ENCODE measurements at regions not wholly inside any gene's neighbourhood (a gene's known extent, or its start where the extent isn't known, plus 50 kb on each side); places are given as distances from the start of the nearest gene placed in this dataset.

DNA sequence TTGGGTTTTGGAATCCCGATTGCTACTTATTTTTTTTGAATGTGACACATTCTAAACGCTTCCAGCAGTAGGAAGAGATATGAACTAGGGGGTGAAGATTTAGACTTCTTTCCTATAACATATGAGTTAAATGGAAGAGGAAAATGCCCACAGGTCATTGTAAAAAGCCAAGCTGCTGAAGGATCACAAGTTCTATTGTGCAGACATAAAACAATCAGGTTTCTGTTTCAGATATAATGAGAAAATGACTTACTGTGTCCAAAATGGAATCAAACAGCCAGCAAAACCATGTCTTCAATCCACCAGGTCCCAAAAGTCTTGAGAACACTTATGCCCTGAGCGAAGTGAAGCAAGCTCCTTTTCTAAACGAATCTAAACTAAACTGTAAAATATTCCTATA is 157.0 kb upstream of the SOX9 start:
- no peaks in the 10 kb centered on the region for H3K4me1 ChIP-seq
- H3K27me3 ChIP-seq: no peaks in the 10 kb centered on the region
- H3K27ac ChIP-seq: no peak overlapping the region
- intact Hi-C loops (cut with DNase I): no loop called here
- no peak overlapping the region for H3K4me3 ChIP-seq
- no peaks in the 10 kb centered on the region for H3K36me3 ChIP-seq
- DNase-seq (ENCODE audit: extremely low spot score in 2 of 2): no peak
- H3K9me3 ChIP-seq: no peaks in the 10 kb centered on the region
- TF ChIP-seq POLR2AphosphoS5 (IDR thresholded peaks at IDR 0.05; ENCODE audit: insufficient read depth in 1 of 2, low read depth in 1 of 2) (no peak), POLR2A (IDR thresholded peaks at IDR 0.05) (no peak)
- TF ChIP-seq, protein P1, sequence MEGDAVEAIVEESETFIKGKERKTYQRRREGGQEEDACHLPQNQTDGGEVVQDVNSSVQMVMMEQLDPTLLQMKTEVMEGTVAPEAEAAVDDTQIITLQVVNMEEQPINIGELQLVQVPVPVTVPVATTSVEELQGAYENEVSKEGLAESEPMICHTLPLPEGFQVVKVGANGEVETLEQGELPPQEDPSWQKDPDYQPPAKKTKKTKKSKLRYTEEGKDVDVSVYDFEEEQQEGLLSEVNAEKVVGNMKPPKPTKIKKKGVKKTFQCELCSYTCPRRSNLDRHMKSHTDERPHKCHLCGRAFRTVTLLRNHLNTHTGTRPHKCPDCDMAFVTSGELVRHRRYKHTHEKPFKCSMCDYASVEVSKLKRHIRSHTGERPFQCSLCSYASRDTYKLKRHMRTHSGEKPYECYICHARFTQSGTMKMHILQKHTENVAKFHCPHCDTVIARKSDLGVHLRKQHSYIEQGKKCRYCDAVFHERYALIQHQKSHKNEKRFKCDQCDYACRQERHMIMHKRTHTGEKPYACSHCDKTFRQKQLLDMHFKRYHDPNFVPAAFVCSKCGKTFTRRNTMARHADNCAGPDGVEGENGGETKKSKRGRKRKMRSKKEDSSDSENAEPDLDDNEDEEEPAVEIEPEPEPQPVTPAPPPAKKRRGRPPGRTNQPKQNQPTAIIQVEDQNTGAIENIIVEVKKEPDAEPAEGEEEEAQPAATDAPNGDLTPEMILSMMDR (IDR thresholded peaks at IDR 0.05): no peak

DNA sequence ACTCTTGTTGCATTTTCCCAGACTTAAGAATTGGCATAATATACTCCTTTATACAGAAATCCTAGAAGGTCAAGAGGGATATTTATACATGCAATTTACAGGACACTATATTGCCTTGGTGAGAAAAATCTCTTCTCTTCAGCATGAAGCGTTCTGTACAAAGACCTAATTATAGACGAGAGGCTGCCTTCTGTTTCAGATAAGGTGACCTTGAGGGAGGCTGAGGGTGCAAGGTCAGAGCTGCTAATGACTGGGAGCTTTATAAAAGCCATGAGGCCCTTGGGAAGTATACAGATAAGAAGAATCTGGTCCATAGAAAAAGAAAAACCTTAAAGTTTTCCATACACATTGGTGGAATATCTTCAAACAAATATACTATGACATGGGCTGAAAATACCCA is 156.3 kb upstream of the SOX9 start:
- intact Hi-C loops (cut with DNase I): no loop called here
- no peak overlapping the region for H3K27ac ChIP-seq
- no peak for DNase-seq (ENCODE audit: extremely low spot score in 2 of 2)
- no peaks in the 10 kb centered on the region for H3K27me3 ChIP-seq
- no peak for TF ChIP-seq POLR2A (IDR thresholded peaks at IDR 0.05)
- no peak for TF ChIP-seq POLR2AphosphoS5 (IDR thresholded peaks at IDR 0.05; ENCODE audit: insufficient read depth in 1 of 2, low read depth in 1 of 2)
- TF ChIP-seq, protein P1 (IDR thresholded peaks at IDR 0.05): no peak
- no peaks in the 10 kb centered on the region for H3K36me3 ChIP-seq
- H3K4me1 ChIP-seq: no peaks in the 10 kb centered on the region
- no peak overlapping the region for H3K4me3 ChIP-seq
- H3K9me3 ChIP-seq: no peaks in the 10 kb centered on the region

DNA sequence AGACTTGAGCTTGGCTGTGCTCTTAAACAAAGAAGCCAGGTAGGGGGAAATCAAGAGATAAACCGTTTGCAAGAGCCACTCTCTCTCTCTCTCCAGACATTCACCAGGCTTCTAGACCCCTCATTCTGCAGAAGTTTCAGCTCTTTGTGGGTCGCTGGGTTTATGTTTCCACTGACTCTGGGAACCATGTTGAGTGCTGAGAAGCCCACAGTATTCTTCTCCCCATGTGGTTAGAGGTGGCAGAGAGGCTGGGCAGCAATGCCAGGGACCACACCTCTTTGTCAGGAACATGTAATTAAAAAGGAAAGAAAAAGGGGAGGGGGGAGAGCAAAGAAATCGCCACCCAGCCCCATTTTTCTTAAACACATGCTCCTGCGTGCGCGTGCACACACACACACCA is 154.8 kb upstream of the SOX9 start:
- DNase-seq (ENCODE audit: extremely low spot score in 2 of 2): no peak
- Histone ChIP-seq H3K9me3 (no peaks in the 10 kb centered on the region), H3K27ac (no peak overlapping the region), H3K4me3 (no peak overlapping the region), H3K4me1 (no peaks in the 10 kb centered on the region), H3K27me3 (no peaks in the 10 kb centered on the region), H3K36me3 (no peaks in the 10 kb centered on the region)
- intact Hi-C loops (cut with DNase I): no loop called here
- TF ChIP-seq, protein P1 (IDR thresholded peaks at IDR 0.05): no peak
- TF ChIP-seq POLR2AphosphoS5 (IDR thresholded peaks at IDR 0.05; ENCODE audit: insufficient read depth in 1 of 2, low read depth in 1 of 2) (no peak), POLR2A (IDR thresholded peaks at IDR 0.05) (no peak)

DNA sequence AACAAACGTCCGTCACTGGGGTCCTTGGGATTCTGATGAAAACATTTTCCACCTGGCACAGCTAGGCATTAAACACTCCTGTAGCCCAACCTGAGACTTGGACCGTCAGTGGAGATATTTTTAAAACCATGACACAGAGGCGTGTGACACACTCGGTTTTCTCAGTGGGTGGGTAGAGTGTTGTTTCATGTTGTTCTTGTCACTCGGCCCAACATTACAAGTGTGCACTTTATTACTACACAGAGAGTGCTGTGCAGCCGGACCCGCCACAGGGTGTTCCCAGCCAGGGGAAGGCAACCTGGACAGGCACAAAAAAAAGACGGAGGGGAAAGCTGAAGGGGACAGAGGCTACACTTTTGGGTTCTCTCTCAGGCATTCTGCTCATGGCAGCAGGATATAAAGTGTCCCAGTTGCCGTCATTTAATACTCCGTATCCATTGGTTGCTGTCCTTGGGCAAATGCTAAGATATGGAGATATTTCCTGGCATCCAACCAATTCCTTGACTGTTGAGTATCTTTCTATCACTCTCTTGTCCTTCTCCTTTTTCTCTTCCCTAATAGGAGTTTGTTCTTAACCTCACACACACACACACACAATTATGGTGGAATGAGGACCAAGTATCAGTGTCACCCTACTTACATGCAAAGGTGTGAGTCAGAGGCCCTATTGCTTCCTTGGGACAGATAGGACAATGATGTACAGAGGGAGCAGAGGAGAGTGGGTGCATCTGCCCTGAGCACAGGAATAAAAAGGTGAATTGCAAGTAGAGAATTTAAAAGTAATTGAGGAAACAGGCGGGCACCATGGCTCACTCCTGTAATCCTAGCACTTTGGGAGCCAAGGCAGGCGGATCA is 154.1 kb upstream of the SOX9 start:
- H3K36me3 ChIP-seq: no peaks in the 10 kb centered on the region

More for the DNA sequence above, 154.1 kb upstream of the SOX9 start:
- Histone ChIP-seq H3K27me3 (no peaks in the 10 kb centered on the region), H3K9me3 (no peaks in the 10 kb centered on the region), H3K4me1 (no peaks in the 10 kb centered on the region), H3K4me3 (no peak overlapping the region), H3K27ac (no peak overlapping the region)
- TF ChIP-seq POLR2AphosphoS5 (IDR thresholded peaks at IDR 0.05; ENCODE audit: insufficient read depth in 1 of 2, low read depth in 1 of 2) (no peak), POLR2A (IDR thresholded peaks at IDR 0.05) (no peak)
- TF ChIP-seq, protein P1 (IDR thresholded peaks at IDR 0.05): no peak
- intact Hi-C loops (cut with DNase I): no loop called here
- no peak for DNase-seq (ENCODE audit: extremely low spot score in 2 of 2)

Measured in vagina (tissue), 2 donors.